ENCODE measurements at regions not wholly inside any gene's neighbourhood (a gene's known extent, or its start where the extent isn't known, plus 50 kb on each side); places are given as distances from the start of the nearest gene placed in this dataset.
"Not testable (repeated sequence)": the region's sequence is repeated elsewhere in the genome, so short reads cannot be mapped to it uniquely, and the experiment has no call there.

- Histone ChIP-seq H3K4me3 (ENCODE audit: insufficient read depth, low read depth, low read length) (no peak overlapping the region), H3K4me1 (ENCODE audit: insufficient read depth, low read length) (no peaks in the 10 kb centered on the region), H4K20me1 (ENCODE audit: insufficient read depth, low read length) (no peaks in the 10 kb centered on the region), H3K36me3 (ENCODE audit: insufficient read depth, low read length) (no peaks in the 10 kb centered on the region), H3K9me3 (ENCODE audit: insufficient read depth, low read depth, low read length) (no peaks in the 10 kb centered on the region), H3K9ac (ENCODE audit: low read length) (no peak overlapping the region), H3K79me2 (ENCODE audit: insufficient read depth, low read length) (no peaks in the 10 kb centered on the region), H2AFZ (ENCODE audit: low read depth, low read length) (no peak overlapping the region), H3K4me2 (ENCODE audit: low read length) (no peak overlapping the region), H3K27me3 (ENCODE audit: insufficient read depth, low read length) (peaks cover 4% of the 10 kb centered on the region), H3K27ac (ENCODE audit: low read depth, low read length) (no peak overlapping the region)
- FAIRE-seq (no peak), DNase-seq (ENCODE audit: low read depth) (no peak)
- H3K9me3 Mint-ChIP-seq (ENCODE audit: unreplicated experiment) = peaks cover 4% of the 10 kb centered on the region
- no peak for TF ChIP-seq EZH2 (IDR thresholded peaks at IDR 0.05; ENCODE audit: insufficient read depth, low read length)
- H3K27me3 Mint-ChIP-seq (ENCODE audit: low read depth, unreplicated experiment) = peaks cover 50% of the 10 kb centered on the region
- no peaks in the 10 kb centered on the region for H3K36me3 Mint-ChIP-seq (ENCODE audit: low read depth, unreplicated experiment)
- no peak overlapping the region for H3K4me3 Mint-ChIP-seq (ENCODE audit: unreplicated experiment)
- no peaks in the 10 kb centered on the region for H3K4me1 Mint-ChIP-seq (ENCODE audit: low read depth, unreplicated experiment)
- no peak overlapping the region for H3K27ac Mint-ChIP-seq (ENCODE audit: unreplicated experiment)
Observed at GRCh38 chr1:29408831-29409605, 172.7 kb downstream of the PTPRU start.

- Mint-ChIP-seq H3K4me1 (ENCODE audit: low read depth, unreplicated experiment) (no peaks in the 10 kb centered on the region), H3K36me3 (ENCODE audit: low read depth, unreplicated experiment) (no peaks in the 10 kb centered on the region), H3K9me3 (ENCODE audit: unreplicated experiment) (peaks cover 8% of the 10 kb centered on the region), H3K27ac (ENCODE audit: unreplicated experiment) (no peak overlapping the region), H3K4me3 (ENCODE audit: unreplicated experiment) (no peak overlapping the region), H3K27me3 (ENCODE audit: low read depth, unreplicated experiment) (peaks cover 52% of the 10 kb centered on the region)
- H3K9me3 ChIP-seq (ENCODE audit: insufficient read depth, low read depth, low read length) = no peaks in the 10 kb centered on the region
- no peak for TF ChIP-seq EZH2 (IDR thresholded peaks at IDR 0.05; ENCODE audit: insufficient read depth, low read length)
- TF ChIP-seq CTCF (IDR thresholded peaks at IDR 0.05; ENCODE audit: insufficient read depth, low read depth, low read length) = no peak
- H3K27ac ChIP-seq (ENCODE audit: low read depth, low read length) = no peak overlapping the region
- DNase-seq (ENCODE audit: low read depth) (no peak), FAIRE-seq (no peak)
- no peak overlapping the region for H3K4me3 ChIP-seq (ENCODE audit: insufficient read depth, low read depth, low read length)
- H3K4me2 ChIP-seq (ENCODE audit: low read length) = no peak overlapping the region
- no peaks in the 10 kb centered on the region for H3K36me3 ChIP-seq (ENCODE audit: insufficient read depth, low read length)
- peaks cover 4% of the 10 kb centered on the region for H3K27me3 ChIP-seq (ENCODE audit: insufficient read depth, low read length)
- H2AFZ ChIP-seq (ENCODE audit: low read depth, low read length) = no peak overlapping the region
- H4K20me1 ChIP-seq (ENCODE audit: insufficient read depth, low read length) = no peaks in the 10 kb centered on the region
- H3K4me1 ChIP-seq (ENCODE audit: insufficient read depth, low read length) = no peaks in the 10 kb centered on the region
- H3K79me2 ChIP-seq (ENCODE audit: insufficient read depth, low read length) = no peaks in the 10 kb centered on the region
- H3K9ac ChIP-seq (ENCODE audit: low read length) = no peak overlapping the region
Observed at GRCh38 chr1:29406814-29407213, 170.5 kb downstream of the PTPRU start.

- not testable (repeated sequence) for H3K27ac Mint-ChIP-seq (ENCODE audit: unreplicated experiment); H3K27ac ChIP-seq (ENCODE audit: low read depth, low read length); H3K36me3 ChIP-seq (ENCODE audit: insufficient read depth, low read length); H3K4me1 ChIP-seq (ENCODE audit: insufficient read depth, low read length); H3K4me1 Mint-ChIP-seq (ENCODE audit: low read depth, unreplicated experiment); H3K4me3 Mint-ChIP-seq (ENCODE audit: unreplicated experiment); H3K79me2 ChIP-seq (ENCODE audit: insufficient read depth, low read length); H3K9ac ChIP-seq (ENCODE audit: low read length); H4K20me1 ChIP-seq (ENCODE audit: insufficient read depth, low read length); DNase-seq (ENCODE audit: low read depth); H2AFZ ChIP-seq (ENCODE audit: low read depth, low read length); H3K36me3 Mint-ChIP-seq (ENCODE audit: low read depth, unreplicated experiment); H3K9me3 ChIP-seq (ENCODE audit: insufficient read depth, low read depth, low read length); H3K4me2 ChIP-seq (ENCODE audit: low read length); H3K27me3 ChIP-seq (ENCODE audit: insufficient read depth, low read length); H3K4me3 ChIP-seq (ENCODE audit: insufficient read depth, low read depth, low read length); FAIRE-seq
- Mint-ChIP-seq H3K9me3 (ENCODE audit: unreplicated experiment) (peaks cover 11% of the 10 kb centered on the region), H3K27me3 (ENCODE audit: low read depth, unreplicated experiment) (peaks cover 23% of the 10 kb centered on the region)
Observed at GRCh38 chr1:29400203-29400602, 163.9 kb downstream of the PTPRU start.
